ENCODE measurements at regions not wholly inside any gene's neighbourhood (a gene's known extent, or its start where the extent isn't known, plus 50 kb on each side); places are given as distances from the start of the nearest gene placed in this dataset.
"Not testable (repeated sequence)": the region's sequence is repeated elsewhere in the genome, so short reads cannot be mapped to it uniquely, and the experiment has no call there.

DNA sequence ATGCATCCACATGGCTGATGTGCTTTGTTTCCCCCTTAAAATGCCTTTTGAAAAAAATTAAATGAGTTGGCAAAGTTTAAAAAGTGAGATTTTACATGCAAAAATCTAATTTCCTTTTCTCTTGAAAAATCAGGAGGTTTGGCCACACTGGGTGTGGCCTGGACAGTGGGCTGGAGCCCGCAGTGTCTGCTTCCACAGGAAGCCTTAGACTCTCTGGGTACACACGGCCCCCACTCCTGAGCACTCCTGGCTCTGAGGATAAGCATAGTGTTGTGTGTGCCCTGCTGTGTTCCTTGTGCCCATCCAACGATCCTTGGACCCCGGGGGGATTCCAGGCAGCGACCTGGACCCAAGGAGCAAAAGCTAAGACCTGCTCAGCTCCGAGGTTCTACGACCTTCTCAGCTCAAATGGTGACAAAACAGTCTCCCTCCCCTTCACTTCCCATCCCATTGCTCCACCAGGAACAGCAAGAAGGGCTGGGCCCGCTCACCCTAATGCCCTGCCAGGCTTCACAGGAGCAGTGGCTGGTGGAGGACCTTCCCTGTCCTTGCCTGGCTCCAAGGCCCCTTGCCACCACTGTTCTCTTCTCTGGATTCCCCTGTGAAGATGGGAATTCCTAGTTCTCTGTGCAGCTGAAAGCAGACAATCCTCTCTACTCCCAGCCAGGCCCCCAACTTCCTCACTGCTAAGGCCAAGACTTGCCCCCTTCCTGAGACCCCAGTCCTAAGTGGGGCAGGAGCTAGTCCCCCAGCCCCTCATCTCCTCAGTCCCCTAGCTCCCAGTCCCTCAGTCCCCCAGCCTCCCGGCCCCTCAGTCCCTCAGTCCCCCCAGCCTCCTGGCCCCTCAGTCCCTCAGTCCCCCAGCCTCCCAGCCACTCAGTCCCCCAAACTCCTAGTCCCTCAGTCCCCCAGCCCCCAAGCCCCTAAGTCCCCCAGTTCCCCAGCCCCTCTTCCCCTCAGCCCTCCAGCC, 395.8 kb downstream of the PTPRU start:
- no peak for DNase-seq (ENCODE audit: low read depth)
- in situ Hi-C loops (cut with HindIII; ENCODE audit: low pct_unique_long_range_greater_than_20kb, low sequenced_read_pairs) = no loop called here

DNA sequence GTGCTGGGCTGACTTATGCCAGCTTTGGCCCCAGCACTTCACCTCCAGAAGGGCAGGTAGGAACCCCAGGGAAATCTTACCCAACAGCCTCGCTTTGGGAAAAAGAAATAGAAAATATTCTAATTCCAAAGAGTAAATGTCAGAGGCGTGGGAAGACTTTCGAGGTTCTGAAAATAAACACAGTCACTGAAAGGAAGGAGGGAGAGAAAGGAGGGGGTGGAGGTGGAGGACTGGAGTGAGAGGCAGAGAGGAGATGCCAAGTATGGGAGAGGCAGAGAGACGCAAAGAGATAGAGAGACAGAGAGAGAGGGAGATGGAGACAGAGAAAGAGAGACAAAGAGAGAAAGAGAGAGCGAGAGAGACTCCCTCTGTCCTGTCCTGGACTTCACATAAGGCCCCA, 395.0 kb downstream of the PTPRU start:
- in situ Hi-C loops (cut with HindIII; ENCODE audit: low pct_unique_long_range_greater_than_20kb, low sequenced_read_pairs) = no loop called here
- DNase-seq (ENCODE audit: low read depth) = no peak

- DNase-seq (ENCODE audit: low read depth) = no peak
- in situ Hi-C loops (cut with HindIII; ENCODE audit: low pct_unique_long_range_greater_than_20kb, low sequenced_read_pairs) = no loop called here
Measured at GRCh38 chr1:29630756-29631155, 394.4 kb downstream of the PTPRU start.

- DNase-seq (ENCODE audit: low read depth) = no peak
- in situ Hi-C loops (cut with HindIII; ENCODE audit: low pct_unique_long_range_greater_than_20kb, low sequenced_read_pairs) = no loop called here
Measured at GRCh38 chr1:29629814-29630516, 393.6 kb downstream of the PTPRU start.

GRCh38 chr1:29629401-29629800, 393.1 kb downstream of the PTPRU start:
- in situ Hi-C loops (cut with HindIII; ENCODE audit: low pct_unique_long_range_greater_than_20kb, low sequenced_read_pairs) = no loop called here
- DNase-seq (ENCODE audit: low read depth) = no peak

DNA sequence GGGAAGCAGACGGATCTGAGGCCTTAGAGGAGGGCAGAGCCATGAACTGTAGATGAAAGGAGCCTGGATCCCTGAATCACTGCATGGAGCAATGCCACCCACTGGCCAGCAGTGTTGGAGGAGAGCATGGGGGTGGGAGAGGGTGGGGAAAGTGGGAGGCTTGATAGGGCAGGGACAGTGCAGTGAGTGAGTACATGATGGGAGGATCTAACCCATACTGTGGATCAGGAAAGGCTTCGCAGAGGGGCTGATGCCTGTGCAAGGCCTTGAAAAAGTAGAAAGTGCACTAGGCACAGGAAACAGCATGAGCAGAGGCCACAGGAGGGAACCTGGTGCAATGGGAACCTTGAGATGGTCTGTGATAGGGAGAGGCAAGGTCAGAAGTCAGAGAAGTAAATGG, 391.9 kb downstream of the PTPRU start:
- no peak for DNase-seq (ENCODE audit: low read depth)
- in situ Hi-C loops (cut with HindIII; ENCODE audit: low pct_unique_long_range_greater_than_20kb, low sequenced_read_pairs) = no loop called here

DNA sequence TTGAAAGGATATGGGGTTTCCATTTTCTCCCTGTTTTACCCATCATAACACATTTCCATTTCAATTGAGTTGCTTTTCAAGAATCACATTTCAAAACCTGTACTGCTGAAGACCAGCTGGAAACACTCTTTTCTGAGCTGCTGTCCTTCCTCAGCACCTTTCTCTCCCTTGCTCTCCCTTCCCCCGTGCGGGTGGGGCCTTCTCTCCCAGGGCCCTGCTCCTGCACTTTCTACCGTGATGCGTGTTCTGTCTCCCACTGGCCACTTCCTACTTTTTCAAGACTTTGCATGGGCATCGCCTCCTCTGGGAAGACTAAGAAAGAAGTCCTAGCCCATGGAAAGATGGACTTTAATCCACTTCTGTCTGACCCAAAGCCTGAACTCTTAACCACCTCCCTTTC, 390.4 kb downstream of the PTPRU start:
- DNase-seq (ENCODE audit: low read depth) = no peak
- in situ Hi-C loops (cut with HindIII; ENCODE audit: low pct_unique_long_range_greater_than_20kb, low sequenced_read_pairs) = no loop called here

DNA sequence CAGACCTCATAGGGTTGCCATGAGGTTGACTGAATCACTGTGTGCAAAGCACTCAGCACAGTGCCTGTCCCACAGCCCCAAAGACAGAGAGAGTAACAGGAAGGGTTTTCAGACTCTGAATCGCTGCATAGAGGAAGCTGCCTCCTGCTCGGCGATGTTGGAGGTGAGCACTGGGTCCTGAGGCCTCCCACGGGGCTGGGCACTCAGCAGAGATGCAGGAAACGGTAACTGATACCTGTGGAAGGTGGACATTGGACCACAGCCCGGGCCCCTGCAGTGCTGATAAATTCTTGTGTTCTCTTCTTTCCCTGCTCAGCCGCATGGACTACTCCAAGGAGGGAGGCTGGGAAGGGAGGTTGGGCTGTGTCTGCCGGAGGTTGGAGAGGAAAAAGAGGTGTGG, 389.7 kb downstream of the PTPRU start:
- DNase-seq (ENCODE audit: low read depth) = no peak
- in situ Hi-C loops (cut with HindIII; ENCODE audit: low pct_unique_long_range_greater_than_20kb, low sequenced_read_pairs) = no loop called here

GRCh38 chr1:29625084-29625420, 388.7 kb downstream of the PTPRU start:
- DNase-seq (ENCODE audit: low read depth) = no peak
- in situ Hi-C loops (cut with HindIII; ENCODE audit: low pct_unique_long_range_greater_than_20kb, low sequenced_read_pairs) = no loop called here

DNA sequence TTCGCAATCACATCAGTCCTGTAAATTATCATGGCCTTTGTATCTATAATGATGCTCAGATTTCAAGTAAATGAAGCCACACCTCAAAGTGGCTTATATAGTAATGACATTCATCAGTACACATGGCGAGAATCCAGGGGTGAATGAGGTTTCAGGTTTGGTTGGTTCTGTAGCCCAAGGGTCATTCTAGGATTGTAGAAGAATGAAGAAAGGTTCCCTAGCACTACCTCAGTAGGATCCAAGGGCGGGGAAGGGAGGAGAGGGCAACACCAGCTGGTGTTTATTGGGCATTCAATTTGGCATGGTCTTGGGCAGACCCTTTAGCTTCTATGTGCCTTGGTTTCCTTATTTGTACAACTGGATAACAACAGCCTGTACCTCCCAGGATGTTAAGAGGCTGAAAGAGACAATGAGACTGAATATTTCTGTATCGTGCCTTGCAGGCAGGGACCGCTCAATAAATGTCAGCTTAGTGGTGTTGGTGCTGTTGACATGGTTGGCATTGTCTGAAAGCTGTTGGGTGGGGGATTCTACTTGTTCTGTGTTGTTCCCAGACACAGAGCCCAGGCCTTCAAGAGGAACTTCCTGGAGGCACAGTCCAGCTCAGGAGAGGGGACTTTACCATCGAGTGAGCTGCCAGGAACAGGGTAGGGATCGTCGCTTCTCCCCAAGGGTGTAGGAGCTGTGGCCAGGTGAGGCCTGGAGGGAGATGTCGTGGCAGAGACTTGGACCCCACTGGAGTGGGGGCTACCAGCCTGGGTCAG, 388.2 kb downstream of the PTPRU start:
- no peak for DNase-seq (ENCODE audit: low read depth)
- in situ Hi-C loops (cut with HindIII; ENCODE audit: low pct_unique_long_range_greater_than_20kb, low sequenced_read_pairs) = no loop called here

DNA sequence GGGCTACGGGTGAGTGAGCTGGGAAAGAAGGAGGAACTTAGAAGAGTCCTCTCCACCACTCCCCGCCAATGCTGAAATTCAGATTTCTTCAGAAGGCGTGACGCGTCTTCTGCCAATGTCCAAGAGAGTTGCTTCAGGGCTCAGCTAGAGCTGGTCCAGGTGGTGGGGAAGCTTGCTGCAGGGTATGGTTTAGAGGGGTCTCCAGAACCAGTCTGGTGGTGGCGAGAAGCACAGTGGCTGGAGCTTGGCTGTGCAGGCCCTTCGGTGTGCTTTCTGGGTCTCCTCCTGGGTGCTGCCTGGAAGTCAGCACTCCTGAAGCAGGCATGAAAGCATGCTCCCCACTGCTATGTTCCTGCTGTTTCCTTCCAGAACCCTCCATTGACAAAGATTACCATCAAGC, 387.2 kb downstream of the PTPRU start:
- in situ Hi-C loops (cut with HindIII; ENCODE audit: low pct_unique_long_range_greater_than_20kb, low sequenced_read_pairs) = no loop called here
- DNase-seq (ENCODE audit: low read depth) = no peak

DNA sequence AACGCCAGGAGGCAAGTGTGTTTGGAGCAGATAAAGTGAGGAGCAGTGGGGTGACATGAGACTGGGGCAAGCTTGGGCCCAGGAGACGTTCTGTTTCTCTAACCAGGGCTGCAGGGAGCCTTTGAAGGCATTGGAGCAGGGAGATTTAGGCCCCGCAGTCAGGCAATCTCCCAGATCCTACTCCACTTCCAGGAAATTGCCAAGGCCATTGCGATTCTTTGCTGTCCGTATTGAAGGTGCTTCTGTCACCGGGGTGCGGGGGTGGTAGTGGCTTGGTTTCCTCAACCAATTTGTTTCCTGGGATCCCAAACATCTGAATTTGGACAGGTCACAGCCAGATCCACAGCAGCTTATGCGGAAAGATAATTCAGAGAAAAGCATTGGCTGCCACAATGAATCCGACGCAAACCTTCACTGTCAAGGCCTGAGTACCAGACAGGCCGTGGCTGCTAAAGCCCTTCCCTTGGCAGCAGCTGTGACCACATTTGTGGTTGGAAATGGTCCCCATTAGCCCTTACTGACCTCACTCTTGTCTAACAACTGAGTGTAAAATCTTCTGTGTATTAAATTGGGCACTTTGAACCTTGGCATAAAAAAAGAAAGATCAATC, 385.6 kb downstream of the PTPRU start:
- in situ Hi-C loops (cut with HindIII; ENCODE audit: low pct_unique_long_range_greater_than_20kb, low sequenced_read_pairs) = no loop called here
- no peak for DNase-seq (ENCODE audit: low read depth)

- no peak for DNase-seq (ENCODE audit: low read depth)
- in situ Hi-C loops (cut with HindIII; ENCODE audit: low pct_unique_long_range_greater_than_20kb, low sequenced_read_pairs) = no loop called here
Measured at GRCh38 chr1:29620631-29621030, 384.3 kb downstream of the PTPRU start.

DNA sequence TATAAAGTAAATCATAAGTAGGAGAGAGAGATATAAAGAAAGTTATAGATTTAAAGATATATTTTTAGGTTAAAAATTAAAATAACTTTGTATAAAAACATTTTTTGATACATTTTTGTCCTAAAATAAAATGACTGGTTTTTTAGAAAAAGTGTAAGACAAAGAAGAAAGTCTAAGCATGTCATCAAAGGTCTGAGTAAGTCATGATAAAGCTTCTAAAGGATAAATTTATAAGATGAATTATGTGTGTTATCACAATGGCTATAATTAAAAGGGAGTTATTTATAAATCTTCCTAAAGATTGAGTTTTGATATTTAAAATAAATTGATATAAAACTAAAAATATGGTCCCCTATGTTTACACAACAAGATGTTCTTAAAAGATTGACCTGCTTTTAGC, 370.9 kb downstream of the PTPRU start:
- in situ Hi-C loops (cut with HindIII; ENCODE audit: low pct_unique_long_range_greater_than_20kb, low sequenced_read_pairs) = no loop called here
- DNase-seq (ENCODE audit: low read depth) = no peak

GRCh38 chr1:29604796-29605195, 368.5 kb downstream of the PTPRU start:
- DNase-seq (ENCODE audit: low read depth); in situ Hi-C loops (cut with HindIII; ENCODE audit: low pct_unique_long_range_greater_than_20kb, low sequenced_read_pairs): not testable (repeated sequence)

DNA sequence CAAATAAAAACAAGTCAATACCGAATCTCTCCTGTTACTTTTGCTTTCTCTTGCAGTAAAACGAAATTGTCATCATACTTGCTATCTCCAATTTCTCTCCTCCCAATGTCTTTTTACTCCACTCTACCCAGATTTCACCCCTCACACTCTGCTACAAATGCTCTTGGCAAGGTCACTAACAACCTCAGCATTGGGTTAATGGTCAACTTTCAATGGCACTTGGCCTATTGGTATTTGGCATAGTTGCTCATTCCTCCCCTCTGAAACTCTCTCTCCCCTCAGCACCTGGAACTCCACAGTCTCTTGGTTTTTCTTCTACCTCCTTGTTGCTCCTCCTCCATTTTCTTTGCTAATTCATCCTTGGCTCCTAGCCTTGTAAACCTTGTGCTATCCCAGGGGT, 367.3 kb downstream of the PTPRU start:
- DNase-seq (ENCODE audit: low read depth) = no peak
- in situ Hi-C loops (cut with HindIII; ENCODE audit: low pct_unique_long_range_greater_than_20kb, low sequenced_read_pairs) = no loop called here

- in situ Hi-C loops (cut with HindIII; ENCODE audit: low pct_unique_long_range_greater_than_20kb, low sequenced_read_pairs) = no loop called here
- DNase-seq (ENCODE audit: low read depth) = no peak
Measured at GRCh38 chr1:29602203-29602602, 365.9 kb downstream of the PTPRU start.

DNA sequence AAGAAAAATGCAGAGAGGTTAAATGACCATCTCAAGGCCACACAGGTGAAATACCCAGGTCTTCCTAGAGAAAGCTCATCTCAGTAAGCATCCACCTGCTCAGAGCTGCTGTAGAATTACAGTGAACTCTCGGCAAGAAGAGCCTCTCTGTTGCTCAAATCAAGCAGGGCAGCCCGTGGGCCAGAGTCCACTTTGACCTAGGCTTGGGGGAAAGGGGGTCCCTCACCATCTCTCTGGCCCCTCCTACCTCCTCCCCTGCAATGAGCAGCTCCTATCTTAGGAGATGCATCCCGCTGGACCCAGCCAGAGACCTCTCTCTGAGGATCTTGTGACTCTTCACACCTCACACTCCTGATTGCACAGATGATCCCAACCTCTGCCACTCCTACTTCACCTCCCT, 364.7 kb downstream of the PTPRU start:
- DNase-seq (ENCODE audit: low read depth) = no peak
- in situ Hi-C loops (cut with HindIII; ENCODE audit: low pct_unique_long_range_greater_than_20kb, low sequenced_read_pairs) = no loop called here

DNA sequence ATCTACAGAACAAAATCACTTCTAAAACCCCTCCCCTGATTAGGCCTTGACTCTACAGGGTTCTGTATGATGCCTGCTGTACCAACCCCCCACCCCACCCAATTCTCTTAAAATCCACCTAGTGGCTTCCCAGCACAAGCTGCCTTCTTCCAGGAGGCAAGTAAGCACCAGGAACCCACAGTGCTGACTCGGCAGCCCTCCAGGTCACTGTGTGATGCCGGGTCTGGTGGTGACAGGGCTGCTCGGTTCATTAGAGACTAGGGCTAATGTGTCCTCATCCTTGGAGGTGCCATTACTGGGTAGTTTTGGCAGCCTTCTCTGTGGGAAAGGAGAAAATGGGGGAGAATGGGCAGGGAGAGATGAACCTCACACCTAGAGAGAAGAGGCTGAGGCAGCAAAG, 363.5 kb downstream of the PTPRU start:
- in situ Hi-C loops (cut with HindIII; ENCODE audit: low pct_unique_long_range_greater_than_20kb, low sequenced_read_pairs) = no loop called here
- DNase-seq (ENCODE audit: low read depth) = no peak
